ENCODE measurements at regions not wholly inside any gene's neighbourhood (a gene's known extent, or its start where the extent isn't known, plus 50 kb on each side); places are given as distances from the start of the nearest gene placed in this dataset.

- Histone ChIP-seq H3K27me3 (no peaks in the 10 kb centered on the region), H4K20me1 (no peaks in the 10 kb centered on the region)
Observed at GRCh38 chr4:15130441-15130840, 128.2 kb downstream of the CPEB2 start.

GRCh38 chr4:15131551-15131950, 129.3 kb downstream of the CPEB2 start:
- H3K4me2 ChIP-seq, result no peak overlapping the region
- no peaks in the 10 kb centered on the region; a peak in 1 of 22 replicates for H3K36me3 ChIP-seq
- no peaks in the 10 kb centered on the region for H3K4me1 ChIP-seq
- H3K9me3 ChIP-seq (replicated peaks in 1 of 11), result peaks cover 13 to 18% (median 15%) of the 10 kb centered on the region in 11 experiments
- no peaks in the 10 kb centered on the region for H3K27me3 ChIP-seq
- no peak overlapping the region for H3K9ac ChIP-seq
- 0 out of 22 replicates have a peak, but pooled peaks of 1 of the 11 experiments have one; percentile 21 for TF ChIP-seq Cebpa-rat (IDR thresholded peaks at IDR 0.05)
- H3K27ac ChIP-seq, result no peak overlapping the region
- H3K4me3 ChIP-seq, result no peak overlapping the region
- no peaks in the 10 kb centered on the region for H4K20me1 ChIP-seq

More at GRCh38 chr4:15130441-15130840, 128.2 kb downstream of the CPEB2 start:
- no peak overlapping the region for H3K4me2 ChIP-seq
- TF ChIP-seq Cebpa-rat (IDR thresholded peaks at IDR 0.05), result no peak
- no peak overlapping the region for H3K9ac ChIP-seq
- no peaks in the 10 kb centered on the region for H3K36me3 ChIP-seq
- H3K9me3 ChIP-seq (replicated peaks in 1 of 11), result peaks cover 2 to 6% (median 4%) of the 10 kb centered on the region in 11 experiments; a peak in 20 of 22 replicates
- H3K27ac ChIP-seq, result no peak overlapping the region
- no peak overlapping the region for H3K4me3 ChIP-seq
- peaks cover 0 to 5% (median 0%) of the 10 kb centered on the region in 10 experiments; a peak in 5 of 20 replicates for H3K4me1 ChIP-seq

- TF ChIP-seq Cebpa-rat (IDR thresholded peaks at IDR 0.05), result no peak
- Histone ChIP-seq H4K20me1 (no peaks in the 10 kb centered on the region), H3K4me1 (no peaks in the 10 kb centered on the region), H3K9ac (no peak overlapping the region), H3K4me3 (no peak overlapping the region), H3K27ac (no peak overlapping the region), H3K27me3 (no peaks in the 10 kb centered on the region), H3K4me2 (no peak overlapping the region), H3K9me3 (replicated peaks in 1 of 11) (peaks cover 17 to 29% (median 23%) of the 10 kb centered on the region in 11 experiments), H3K36me3 (no peaks in the 10 kb centered on the region; a peak in 1 of 22 replicates)
Observed at GRCh38 chr4:15132739-15133138, 130.5 kb downstream of the CPEB2 start.

- Histone ChIP-seq H4K20me1 (no peaks in the 10 kb centered on the region), H3K4me3 (no peak overlapping the region)
- no peak for TF ChIP-seq Cebpa-rat (IDR thresholded peaks at IDR 0.05)
Observed at GRCh38 chr4:15139599-15139998, 137.3 kb downstream of the CPEB2 start.

GRCh38 chr4:15142201-15142600, 139.9 kb downstream of the CPEB2 start:
- Histone ChIP-seq H3K9me3 (replicated peaks in 1 of 11) (peaks cover 0 to 10% (median under 1%) of the 10 kb centered on the region in 11 experiments; a peak in 8 of 22 replicates), H3K4me2 (no peak overlapping the region), H3K9ac (no peak overlapping the region), H3K4me3 (no peak overlapping the region), H3K27ac (no peak overlapping the region), H3K4me1 (no peaks in the 10 kb centered on the region), H3K36me3 (no peaks in the 10 kb centered on the region), H4K20me1 (no peaks in the 10 kb centered on the region), H3K27me3 (no peaks in the 10 kb centered on the region)
- no peak for TF ChIP-seq Cebpa-rat (IDR thresholded peaks at IDR 0.05)

More at GRCh38 chr4:15139599-15139998, 137.3 kb downstream of the CPEB2 start:
- H3K27ac ChIP-seq, result no peak overlapping the region
- no peaks in the 10 kb centered on the region for H3K27me3 ChIP-seq
- H3K4me1 ChIP-seq, result no peaks in the 10 kb centered on the region
- H3K9me3 ChIP-seq (replicated peaks in 1 of 11), result peaks cover 17 to 34% (median 24%) of the 10 kb centered on the region in 11 experiments
- no peak overlapping the region for H3K4me2 ChIP-seq
- no peaks in the 10 kb centered on the region; a peak in 1 of 22 replicates for H3K36me3 ChIP-seq
- H3K9ac ChIP-seq, result no peak overlapping the region

GRCh38 chr4:15143551-15143950, 141.3 kb downstream of the CPEB2 start:
- H3K9me3 ChIP-seq (replicated peaks in 1 of 11), result peaks cover 0 to 8% (median 0%) of the 10 kb centered on the region in 11 experiments; a peak in 2 of 22 replicates
- H3K4me2 ChIP-seq, result no peak overlapping the region
- no peaks in the 10 kb centered on the region for H3K27me3 ChIP-seq
- H3K9ac ChIP-seq, result no peak overlapping the region
- H4K20me1 ChIP-seq, result no peaks in the 10 kb centered on the region
- no peak for TF ChIP-seq Cebpa-rat (IDR thresholded peaks at IDR 0.05)
- no peak overlapping the region for H3K4me3 ChIP-seq
- no peaks in the 10 kb centered on the region for H3K4me1 ChIP-seq
- no peak overlapping the region for H3K27ac ChIP-seq
- no peaks in the 10 kb centered on the region for H3K36me3 ChIP-seq

GRCh38 chr4:15144249-15144966, 142.1 kb downstream of the CPEB2 start:
- Histone ChIP-seq H4K20me1 (no peaks in the 10 kb centered on the region), H3K4me1 (peaks cover under 1 to 7% (median 4%) of the 10 kb centered on the region in 10 experiments; a peak in 17 of 20 replicates), H3K27ac (no peak overlapping the region), H3K27me3 (no peaks in the 10 kb centered on the region), H3K9me3 (replicated peaks in 1 of 11) (peaks cover 0 to 6% (median 0%) of the 10 kb centered on the region in 11 experiments; a peak in 2 of 22 replicates), H3K9ac (no peak overlapping the region), H3K36me3 (no peaks in the 10 kb centered on the region), H3K4me2 (no peak overlapping the region), H3K4me3 (no peak overlapping the region)
- no peak for TF ChIP-seq Cebpa-rat (IDR thresholded peaks at IDR 0.05)

GRCh38 chr4:15144967-15145295, 142.7 kb downstream of the CPEB2 start:
- Histone ChIP-seq H3K4me1 (peaks cover 6 to 12% (median 9%) of the 10 kb centered on the region in 10 experiments), H4K20me1 (no peaks in the 10 kb centered on the region), H3K9me3 (replicated peaks in 1 of 11) (peaks cover 0 to under 1% (median 0%) of the 10 kb centered on the region in 11 experiments; a peak in 2 of 22 replicates), H3K4me2 (no peak overlapping the region), H3K36me3 (no peaks in the 10 kb centered on the region), H3K27me3 (no peaks in the 10 kb centered on the region), H3K9ac (no peak overlapping the region), H3K27ac (no peak overlapping the region), H3K4me3 (no peak overlapping the region)
- TF ChIP-seq Cebpa-rat (IDR thresholded peaks at IDR 0.05), result no peak

- Histone ChIP-seq H3K4me2 (no peak overlapping the region), H3K9me3 (replicated peaks in 1 of 11) (no peaks in the 10 kb centered on the region)
Observed at GRCh38 chr4:15145709-15146108, 143.4 kb downstream of the CPEB2 start.

GRCh38 chr4:15147714-15148113, 145.4 kb downstream of the CPEB2 start:
- Histone ChIP-seq H3K4me3 (no peak overlapping the region), H3K27me3 (no peaks in the 10 kb centered on the region), H3K36me3 (no peaks in the 10 kb centered on the region), H3K9me3 (replicated peaks in 1 of 11) (no peaks in the 10 kb centered on the region), H3K4me1 (peaks cover 11 to 22% (median 15%) of the 10 kb centered on the region in 10 experiments), H3K4me2 (no peak overlapping the region), H4K20me1 (no peaks in the 10 kb centered on the region), H3K27ac (no peak overlapping the region), H3K9ac (no peak overlapping the region)
- TF ChIP-seq Cebpa-rat (IDR thresholded peaks at IDR 0.05), result no peak

More at GRCh38 chr4:15145709-15146108, 143.4 kb downstream of the CPEB2 start:
- H3K36me3 ChIP-seq, result no peaks in the 10 kb centered on the region
- H3K4me1 ChIP-seq, result peaks cover 11 to 20% (median 15%) of the 10 kb centered on the region in 10 experiments
- no peaks in the 10 kb centered on the region for H4K20me1 ChIP-seq
- H3K27ac ChIP-seq, result no peak overlapping the region
- H3K4me3 ChIP-seq, result no peak overlapping the region
- H3K27me3 ChIP-seq, result no peaks in the 10 kb centered on the region
- no peak for TF ChIP-seq Cebpa-rat (IDR thresholded peaks at IDR 0.05)
- no peak overlapping the region for H3K9ac ChIP-seq
